Heart right ventricle (tissue), 16 donors: ENCODE measurements at regions not wholly inside any gene's neighbourhood (a gene's known extent, or its start where the extent isn't known, plus 50 kb on each side); places are given as distances from the start of the nearest gene placed in this dataset.
"Not testable (repeated sequence)": the region's sequence is repeated elsewhere in the genome, so short reads cannot be mapped to it uniquely, and the experiment has no call there.

Source experiments
- ATAC-seq, 8 donors: fragments of 200-7000 bp; cut with Tn5 transposase; one replicate each; pipeline ENCODE4 v1.9.1; 2020; ENCODE audit warnings: mild to moderate bottlenecking in 8 of 8, moderate library complexity in 8 of 8, moderate number of reproducible peaks in 1 of 8
- DNase-seq, 2 donors: peaks; one replicate each; pipeline ENCODE4 v3.0.0-alpha.2; 2020
- H3K27ac ChIP-seq, 10 donors: fragments of 200-600 bp; sonication (generic) in 2 of 10; one replicate each; pipeline versions ENCODE4 v1.5.0 to v1.8.0; 2020 to 2022; ENCODE audit warnings: mild to moderate bottlenecking in 3 of 10
- H3K27me3 ChIP-seq, 7 donors: fragments of 200-600 bp; one replicate each; pipeline ENCODE4 v1.8.0; 2021 to 2022; ENCODE audit warnings: mild to moderate bottlenecking in 2 of 7
- H3K36me3 ChIP-seq, 9 donors: fragments of 200-600 bp; sonication (generic) in 1 of 9; one replicate each; pipeline versions ENCODE4 v1.5.0 to v1.8.0; 2020 to 2022; ENCODE audit warnings: mild to moderate bottlenecking in 2 of 9
- H3K4me1 ChIP-seq, 9 donors: fragments of 200-600 bp; sonication (generic) in 1 of 9; one replicate each; pipeline versions ENCODE4 v1.5.0 to v1.8.0; 2020 to 2022; ENCODE audit warnings: mild to moderate bottlenecking in 4 of 9
- H3K4me3 ChIP-seq, 10 donors: fragments of 200-600 bp; sonication (generic) in 2 of 10; one replicate each; pipeline versions ENCODE4 v1.5.0 to v1.8.0; 2020 to 2022; ENCODE audit warnings: mild to moderate bottlenecking in 7 of 10, moderate library complexity in 2 of 10
- H3K9me3 ChIP-seq, 11 donors: fragments of 200-600 bp in 10 of 11; sonication (generic) in 2 of 11; one replicate each; pipeline versions ENCODE4 v1.5.0 to v1.8.0; 2013 to 2022; ENCODE audit warnings: mild to moderate bottlenecking in 2 of 11, control low read depth in 1 of 11, moderate library complexity in 1 of 11
- WGBS, 2 donors: extraction: QIAGEN DNeasy Blood & Tissue Kit; methylation state at CpG; one replicate each; pipeline ENCODE4 v1.1.7; 2013; ENCODE audit warnings: inconsistent platforms in 1 of 2; 5-methylcytosine and 5-hydroxymethylcytosine counted together
- intact Hi-C, 10 donors: fragments of 100-400 bp; cut with DNase I; formaldehyde crosslinking; loops; one replicate each; pipeline versions ENCODE4 v1.11.1 to v1.14.2; 2022
- TF ChIP-seq, protein P1 (sequence below), 9 donors: fragments of 200-600 bp; sonication (generic) in 2 of 9; IDR thresholded peaks; one replicate each; pipeline versions ENCODE4 v1.5.0 to v1.8.0; 2021 to 2022; ENCODE audit warnings: antibody characterized with exemption in 9 of 9, mild to moderate bottlenecking in 5 of 9, moderate library complexity in 1 of 9
- donor health status: Arrhythmogenic right ventricular cardiomyopathy.
- donor health status: ischemic (EF 13 %, LVEDD 7.1; RV severe dilation, severe dysfunction).
- donor health status: healthy with polysubstance abuse.
- donor health status: DM: no; HTN: yes; CAD: no.
- donor health status: DM: no; HTN: no; CAD: no.
- donor health status: ischemic (EF 25% LVEDD 6.9; RV normal size, moderate dysfunction).
- donor health status: ischemic (EF 25% LVEDD 5.7; RV mildly dilated, moderate dysfunction).
- donor health status: healthy.
- donor health status: DM: yes; HTN: yes; CAD: no.
- donor health status: Ischemic cardiomyopathy.
- donor health status: ischemic (EF 35%, LVEDD 5.7; RV mildly dilated, moderate dysfunction).
- donor health status: nonischemic (EF 11% LVEDD 7.7; RV severe dilation, severe dysfunction).
- donor health status: DM: yes; HTN: yes; CAD: no.
- donor health status: PGD.
- donor health status: ischemic (EF 29% LVEDD 5.4; RV normal size, mild dysfunction).
- donor health status: nonischemic (EF 23%, LVEDD 6.1; RV moderate dilation, normal function).

DNA sequence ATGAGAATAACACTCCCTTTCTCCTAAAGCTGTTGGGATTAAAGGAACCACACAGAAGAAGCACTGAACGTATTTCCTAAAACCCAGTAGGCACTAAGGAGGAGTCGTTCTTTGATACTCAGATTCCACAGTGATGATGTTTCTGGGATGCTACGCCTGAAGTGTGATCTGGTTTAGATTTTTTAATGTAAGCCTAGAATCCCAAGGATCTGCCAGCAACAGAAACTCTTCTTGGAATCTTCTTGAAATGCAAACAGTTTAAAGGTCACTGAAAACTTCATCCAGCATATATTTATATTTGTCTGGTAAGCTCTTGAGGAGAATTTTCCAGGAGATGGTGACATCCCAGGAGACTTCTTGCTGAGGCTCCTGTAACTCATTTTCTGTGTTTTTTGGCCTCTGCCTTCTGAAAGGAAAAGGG is 247.6 kb upstream of the TRIB2 start:
- Histone ChIP-seq H3K36me3 (no peaks in the 10 kb centered on the region), H3K27me3 (no peaks in the 10 kb centered on the region), H3K4me1 (peaks cover 0 to 25% (median 12%) of the 10 kb centered on the region in 9 donors), H3K27ac (peak overlapping the region in 2 of 10 donors; percentile 7 to 12), H3K4me3 (no peak overlapping the region), H3K9me3 (peaks cover 0 to 3% (median 0%) of the 10 kb centered on the region in 11 donors)
- TF ChIP-seq, protein P1, sequence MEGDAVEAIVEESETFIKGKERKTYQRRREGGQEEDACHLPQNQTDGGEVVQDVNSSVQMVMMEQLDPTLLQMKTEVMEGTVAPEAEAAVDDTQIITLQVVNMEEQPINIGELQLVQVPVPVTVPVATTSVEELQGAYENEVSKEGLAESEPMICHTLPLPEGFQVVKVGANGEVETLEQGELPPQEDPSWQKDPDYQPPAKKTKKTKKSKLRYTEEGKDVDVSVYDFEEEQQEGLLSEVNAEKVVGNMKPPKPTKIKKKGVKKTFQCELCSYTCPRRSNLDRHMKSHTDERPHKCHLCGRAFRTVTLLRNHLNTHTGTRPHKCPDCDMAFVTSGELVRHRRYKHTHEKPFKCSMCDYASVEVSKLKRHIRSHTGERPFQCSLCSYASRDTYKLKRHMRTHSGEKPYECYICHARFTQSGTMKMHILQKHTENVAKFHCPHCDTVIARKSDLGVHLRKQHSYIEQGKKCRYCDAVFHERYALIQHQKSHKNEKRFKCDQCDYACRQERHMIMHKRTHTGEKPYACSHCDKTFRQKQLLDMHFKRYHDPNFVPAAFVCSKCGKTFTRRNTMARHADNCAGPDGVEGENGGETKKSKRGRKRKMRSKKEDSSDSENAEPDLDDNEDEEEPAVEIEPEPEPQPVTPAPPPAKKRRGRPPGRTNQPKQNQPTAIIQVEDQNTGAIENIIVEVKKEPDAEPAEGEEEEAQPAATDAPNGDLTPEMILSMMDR (IDR thresholded peaks at IDR 0.05): no peak
- ATAC-seq (peak in 1 of 8 donors; percentile 25), DNase-seq (no peak)
- WGBS, 2 donors: 64 to 74% methylated on average over 3 of the region's 3 CpGs
- intact Hi-C loops: no loop called here

DNA sequence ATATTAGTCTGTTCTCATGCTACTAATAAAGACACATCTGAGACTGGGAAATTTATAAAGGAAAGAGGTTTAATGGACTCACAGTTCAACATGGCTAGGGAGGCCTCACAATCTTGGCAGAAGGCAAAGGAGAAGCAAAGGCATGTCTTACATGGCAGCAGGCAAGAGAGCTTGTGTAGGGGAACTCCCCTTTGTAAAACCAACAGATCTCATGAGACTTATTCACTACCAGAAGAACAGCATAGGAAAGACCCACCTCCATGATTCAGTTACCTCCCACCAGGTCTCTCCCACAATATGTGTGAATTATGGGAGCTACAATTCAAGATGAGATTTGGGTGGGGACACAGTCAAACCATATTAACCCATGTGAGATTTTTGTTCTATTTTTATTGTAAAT is 244.5 kb upstream of the TRIB2 start:
- intact Hi-C loops, H3K9me3 ChIP-seq, DNase-seq, H3K27ac ChIP-seq, H3K27me3 ChIP-seq, H3K4me3 ChIP-seq, ATAC-seq, H3K36me3 ChIP-seq: not testable (repeated sequence)
- H3K4me1 ChIP-seq: peaks cover 0 to 12% (median 0%) of the 10 kb centered on the region in 9 donors

DNA sequence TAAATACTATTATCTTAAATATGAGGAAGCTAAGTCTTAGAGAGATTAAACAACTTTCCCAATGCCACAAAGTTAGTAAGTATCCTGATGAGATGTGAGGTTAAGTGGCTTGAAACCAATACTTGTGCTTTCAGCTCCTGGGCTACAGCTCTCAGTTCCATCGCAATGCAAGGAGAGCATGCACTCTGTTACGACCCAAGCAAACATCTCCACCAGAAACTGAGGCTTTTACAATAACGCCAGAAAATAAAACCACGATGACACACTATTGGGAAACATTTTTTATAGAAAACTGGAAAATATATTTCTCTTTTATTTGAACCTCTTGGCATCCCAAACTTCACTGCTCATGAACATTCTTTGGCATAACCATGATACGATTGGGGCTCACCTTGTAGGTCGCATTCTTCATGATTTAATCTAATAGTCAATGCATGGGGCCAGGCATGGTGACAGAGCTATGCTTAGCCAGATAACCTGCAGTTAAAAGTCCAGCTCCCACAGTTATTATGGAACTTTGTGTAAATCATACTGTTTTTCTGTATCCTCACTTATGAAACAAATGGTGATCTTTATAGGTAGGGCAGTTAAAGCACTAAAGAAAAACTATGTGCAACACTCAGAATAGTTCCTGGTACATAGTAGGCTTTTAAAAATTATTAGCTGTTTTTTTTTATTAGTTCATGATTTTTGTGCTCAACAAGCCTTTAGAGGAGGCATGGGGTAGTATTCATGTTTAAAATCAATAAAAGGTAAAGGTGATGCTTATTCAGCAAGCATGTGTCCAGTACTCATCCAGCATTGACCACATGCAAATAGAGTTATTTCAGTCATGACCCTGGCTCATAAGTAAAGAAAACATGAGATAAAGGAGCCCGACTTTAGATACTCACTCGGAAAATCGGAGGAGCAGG is 238.3 kb upstream of the TRIB2 start:
- H3K27ac ChIP-seq: no peak overlapping the region
- no peaks in the 10 kb centered on the region for H3K36me3 ChIP-seq
- H3K27me3 ChIP-seq: no peaks in the 10 kb centered on the region
- DNase-seq: no peak
- peaks cover 0 to 4% (median 0%) of the 10 kb centered on the region in 11 donors for H3K9me3 ChIP-seq
- TF ChIP-seq, protein P1 (IDR thresholded peaks at IDR 0.05): no peak
- ATAC-seq: no peak
- H3K4me1 ChIP-seq: peaks cover 0 to 19% (median 0%) of the 10 kb centered on the region in 9 donors
- H3K4me3 ChIP-seq: no peak overlapping the region
- intact Hi-C loops: no loop called here
- 83 to 86% methylated on average over 9 of the region's 9 CpGs for WGBS, 2 donors

DNA sequence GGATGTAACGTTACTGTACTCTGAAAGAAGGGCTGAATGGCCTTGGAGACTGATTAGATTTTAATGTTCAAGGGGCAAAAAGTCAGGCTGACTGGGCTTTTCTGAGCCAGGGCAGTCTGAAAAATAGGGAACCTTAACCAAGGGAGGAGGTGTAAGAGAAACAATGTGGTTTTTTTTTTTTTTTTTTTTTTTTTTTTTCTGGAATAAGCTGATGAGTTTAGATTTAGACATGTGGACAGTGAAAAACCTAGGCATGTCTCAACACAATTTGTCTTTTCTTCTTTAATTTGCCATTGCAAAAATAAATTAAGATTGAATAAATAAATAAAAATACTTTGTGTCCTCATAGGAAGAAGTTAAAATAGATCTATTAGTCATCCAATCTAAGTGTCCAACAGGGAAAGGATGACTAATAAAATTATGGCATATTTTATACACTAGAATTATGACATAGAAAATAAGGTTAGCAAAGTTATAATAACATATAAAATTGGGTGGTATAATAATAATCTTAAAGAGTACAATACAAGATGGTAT is 237.6 kb upstream of the TRIB2 start:
- Histone ChIP-seq H3K36me3 (no peaks in the 10 kb centered on the region), H3K4me3 (no peak overlapping the region), H3K27ac (no peak overlapping the region), H3K9me3 (peaks cover 0 to 7% (median 0%) of the 10 kb centered on the region in 11 donors), H3K27me3 (no peaks in the 10 kb centered on the region), H3K4me1 (peaks cover 0 to 19% (median 4%) of the 10 kb centered on the region in 9 donors)
- intact Hi-C loops: no loop called here
- TF ChIP-seq, protein P1 (IDR thresholded peaks at IDR 0.05): no peak
- ATAC-seq: no peak
- DNase-seq: no peak
- 56 to 73% methylated on average over 1 of the region's 1 CpG for WGBS, 2 donors
